T-cell (primary cell): ENCODE measurements at regions not wholly inside any gene's neighbourhood (a gene's known extent, or its start where the extent isn't known, plus 50 kb on each side); places are given as distances from the start of the nearest gene placed in this dataset.

ENCODE experiments used
- ATAC-seq, 4 experiments: fragments of 200-7000 bp in 3 of 4; fragments of 150-1000 bp in 1 of 4; cut with Tn5 transposase; replicated peaks in 1 of 4; 1 replicate in 3 of 4; 2 replicates in 1 of 4; pipeline ENCODE4 v1.10.0; 2021; ENCODE audit warnings: moderate library complexity in 3 of 4, mild to moderate bottlenecking in 2 of 4, moderate number of reproducible peaks in 1 of 4
- CTCF ChIA-PET, 2 donors: fragments of 300-600 bp; sonication (Branson Sonifier 250); formaldehyde crosslinking; loops; one replicate each; lab custom pipeline; 2022; ENCODE audit warnings: antibody characterized with exemption in 2 of 2; lab: Charles Lee
- POLR2A ChIA-PET, 2 donors: fragments of 300-600 bp; sonication (Branson Sonifier 250); formaldehyde crosslinking; loops; one replicate each; lab custom pipeline; 2022; ENCODE audit warnings: antibody characterized with exemption in 2 of 2; lab: Charles Lee
- DNase-seq, 35 experiments: peaks; one replicate each; pipeline versions ENCODE4 v3.0.0 to v3.0.0-alpha.2; 2013 to 2023
- H3K27ac ChIP-seq: one replicate; pipeline ENCODE4 v1.5.1; 2013; ENCODE audit warnings: low read length
- H3K27me3 ChIP-seq, 2 experiments: replicated peaks in 1 of 2; 1 replicate in 1 of 2; 2 replicates in 1 of 2; pipeline versions ENCODE4 v1.6.1 to v1.7.0; 2013; ENCODE audit warnings: low read length in 1 of 2, mixed read lengths in 1 of 2; ENCODE audit not compliant: control insufficient read depth in 2 of 2, insufficient read depth in 2 of 2; ENCODE audit errors: extremely low read depth in 1 of 2
- H3K36me3 ChIP-seq, 2 donors: 1 replicate in 1 of 2; 2 replicates in 1 of 2; pipeline versions ENCODE4 v1.6.1 to v1.7.0; 2013; ENCODE audit warnings: low read length in 1 of 2; ENCODE audit not compliant: control insufficient read depth in 2 of 2, insufficient read depth in 1 of 2; ENCODE audit errors: extremely low read depth in 1 of 2
- H3K4me1 ChIP-seq, 2 experiments: 1 replicate in 1 of 2; 2 replicates in 1 of 2; pipeline versions ENCODE4 v1.6.1 to v1.7.0; 2013; ENCODE audit warnings: low read length in 2 of 2, mixed read lengths in 1 of 2; ENCODE audit not compliant: insufficient read depth in 2 of 2, control insufficient read depth in 1 of 2; ENCODE audit errors: extremely low read depth in 1 of 2
- H3K4me3 ChIP-seq, 2 donors: 1 replicate in 1 of 2; 2 replicates in 1 of 2; pipeline versions ENCODE4 v1.5.1 to v1.7.0; 2013; ENCODE audit warnings: mild to moderate bottlenecking in 2 of 2, low read length in 1 of 2, moderate library complexity in 1 of 2; ENCODE audit not compliant: control insufficient read depth in 1 of 2; ENCODE audit errors: extremely low read depth in 1 of 2
- H3K9me3 ChIP-seq: 2 replicates; pipeline ENCODE4 v1.7.0; 2013
- H3K27ac Mint-ChIP-seq, 2 donors: one replicate each; pipeline ENCODE4 v1.8.0; 2020 to 2021; ENCODE audit warnings: mild to moderate bottlenecking in 2 of 2, mixed read lengths in 2 of 2
- H3K27me3 Mint-ChIP-seq, 2 donors: one replicate each; pipeline ENCODE4 v1.8.0; 2021 to 2022; ENCODE audit warnings: mixed read lengths in 2 of 2
- H3K36me3 Mint-ChIP-seq: one replicate; pipeline ENCODE4 v1.8.0; 2021; ENCODE audit warnings: mixed read lengths
- H3K4me1 Mint-ChIP-seq, 3 donors: one replicate each; pipeline ENCODE4 v1.8.0; 2020 to 2022; ENCODE audit warnings: mixed read lengths in 3 of 3, mild to moderate bottlenecking in 1 of 3
- H3K4me3 Mint-ChIP-seq, 3 donors: one replicate each; pipeline ENCODE4 v1.8.0; 2020 to 2022; ENCODE audit warnings: mild to moderate bottlenecking in 3 of 3, mixed read lengths in 3 of 3, moderate library complexity in 3 of 3
- H3K9me3 Mint-ChIP-seq, 3 donors: one replicate each; pipeline ENCODE4 v1.8.0; 2020 to 2022; ENCODE audit warnings: mixed read lengths in 3 of 3
- WGBS: methylation state at CpG from one replicate; pipeline ENCODE4 v1.1.5; 2013; ENCODE audit warnings: missing lambda C conversion rate; ENCODE audit not compliant: insufficient coverage; 5-methylcytosine and 5-hydroxymethylcytosine counted together

DNA sequence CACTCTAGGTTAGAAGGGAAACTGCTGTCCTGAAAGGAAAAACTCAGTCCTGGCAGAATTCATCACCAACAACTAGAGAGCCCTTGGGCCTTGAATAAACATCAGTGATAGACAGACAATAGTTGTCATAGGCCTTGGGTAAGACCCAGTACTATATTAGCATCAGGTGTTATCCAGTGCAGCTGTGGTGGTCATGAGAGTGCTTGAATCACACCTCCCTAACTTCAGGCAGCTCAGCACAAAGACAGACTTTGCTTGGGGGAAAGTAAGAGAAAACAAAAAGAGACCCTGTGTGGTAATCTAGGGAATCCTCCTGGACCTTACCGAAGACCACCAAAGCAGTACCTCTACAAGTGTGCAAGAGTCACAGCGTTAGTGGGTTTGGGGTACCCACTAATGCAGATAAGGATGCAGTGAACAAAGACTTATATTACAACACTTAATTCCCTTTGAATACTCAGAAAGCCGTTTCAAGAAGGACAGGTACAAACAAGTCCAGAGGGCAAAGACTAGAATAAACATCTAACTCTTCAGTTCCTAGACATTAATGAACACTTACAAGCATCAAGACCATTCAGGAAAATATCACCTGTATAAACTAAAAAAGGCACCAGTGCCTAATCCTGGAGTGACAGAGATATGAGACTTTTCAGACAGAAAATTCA, 332.3 kb upstream of the EPHA3 start:
- DNase-seq (no peak), ATAC-seq (no peak)
- WGBS, result no CpG with 5 or more reads among the region's 3 CpGs
- no peak overlapping the region for H3K27ac Mint-ChIP-seq
- Histone ChIP-seq H3K4me3 (no peak overlapping the region), H3K27ac (no peak overlapping the region), H3K4me1 (no peaks in the 10 kb centered on the region), H3K27me3 (no peaks in the 10 kb centered on the region), H3K36me3 (no peaks in the 10 kb centered on the region), H3K9me3 (no peaks in the 10 kb centered on the region)
- ChIA-PET POLR2A (no interaction called here), CTCF (no interaction called here)
- peaks cover 10 to 20% (median 20%) of the 10 kb centered on the region in 3 donors for H3K9me3 Mint-ChIP-seq
- no peaks in the 10 kb centered on the region for H3K27me3 Mint-ChIP-seq
- no peaks in the 10 kb centered on the region for H3K4me1 Mint-ChIP-seq
- no peak overlapping the region for H3K4me3 Mint-ChIP-seq
- H3K36me3 Mint-ChIP-seq, result no peaks in the 10 kb centered on the region

- H3K27ac Mint-ChIP-seq, result no peak overlapping the region
- Histone ChIP-seq H3K27ac (no peak overlapping the region), H3K4me1 (no peaks in the 10 kb centered on the region), H3K36me3 (no peaks in the 10 kb centered on the region), H3K27me3 (no peaks in the 10 kb centered on the region), H3K4me3 (no peak overlapping the region), H3K9me3 (no peaks in the 10 kb centered on the region)
- WGBS, result no CpG with 5 or more reads among the region's 1 CpG
- CTCF ChIA-PET, result interaction anchor here in 1 of 2 donors (0.7 kb wide), 2 partner anchors 118 to 1064 kb away, joined by 5 to 12 read pairs; no protein-coding TSS in a partner anchor
- DNase-seq (no peak), ATAC-seq (no peak)
- H3K4me1 Mint-ChIP-seq, result no peaks in the 10 kb centered on the region
- H3K36me3 Mint-ChIP-seq, result no peaks in the 10 kb centered on the region
- H3K9me3 Mint-ChIP-seq, result peaks cover 11 to 32% (median 16%) of the 10 kb centered on the region in 3 donors
- POLR2A ChIA-PET, result no interaction called here
- H3K27me3 Mint-ChIP-seq, result no peaks in the 10 kb centered on the region
- no peak overlapping the region for H3K4me3 Mint-ChIP-seq
Measured at GRCh38 chr3:88779482-88779881, 327.9 kb upstream of the EPHA3 start.

DNA sequence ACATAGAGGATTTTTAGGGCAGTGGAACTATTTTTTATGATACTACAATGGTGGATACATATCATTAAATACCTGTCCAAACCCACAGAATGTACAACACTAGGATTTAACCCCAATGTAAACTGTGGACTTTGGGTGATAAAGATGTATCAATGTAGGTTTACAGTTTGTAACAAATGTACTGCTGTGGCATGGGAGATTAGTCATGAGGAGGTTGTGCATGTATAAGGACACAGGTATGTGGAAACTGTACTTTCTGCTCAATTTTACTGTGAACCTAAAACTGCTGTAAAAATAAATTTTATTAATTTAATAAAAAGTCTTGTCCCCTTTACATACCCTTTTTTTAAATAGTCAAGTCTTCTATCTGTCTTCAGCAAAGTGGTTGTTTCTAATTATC, 322.5 kb upstream of the EPHA3 start:
- H3K9me3 Mint-ChIP-seq, result peaks cover 14 to 25% (median 22%) of the 10 kb centered on the region in 3 donors

GRCh38 chr3:88785841-88786240, 321.6 kb upstream of the EPHA3 start:
- no peaks in the 10 kb centered on the region for H3K27me3 Mint-ChIP-seq
- H3K27me3 ChIP-seq, result no peaks in the 10 kb centered on the region
- no peak for DNase-seq
- H3K4me3 Mint-ChIP-seq, result no peak overlapping the region
- CTCF ChIA-PET, result no interaction called here
- H3K36me3 ChIP-seq, result no peaks in the 10 kb centered on the region
- no peaks in the 10 kb centered on the region for H3K4me1 ChIP-seq
- no peak overlapping the region for H3K27ac Mint-ChIP-seq
- peaks cover 14 to 33% (median 22%) of the 10 kb centered on the region in 3 donors for H3K9me3 Mint-ChIP-seq
- no peak for ATAC-seq
- H3K9me3 ChIP-seq, result no peaks in the 10 kb centered on the region
- H3K36me3 Mint-ChIP-seq, result no peaks in the 10 kb centered on the region
- no peak overlapping the region for H3K4me3 ChIP-seq
- no peaks in the 10 kb centered on the region for H3K4me1 Mint-ChIP-seq
- H3K27ac ChIP-seq, result no peak overlapping the region
- POLR2A ChIA-PET, result no interaction called here

More for the DNA sequence above, 322.5 kb upstream of the EPHA3 start:
- H3K27ac Mint-ChIP-seq, result no peak overlapping the region
- ChIA-PET CTCF (no interaction called here), POLR2A (no interaction called here)
- DNase-seq (no peak), ATAC-seq (no peak)
- Histone ChIP-seq H3K27me3 (no peaks in the 10 kb centered on the region), H3K4me1 (no peaks in the 10 kb centered on the region), H3K27ac (no peak overlapping the region), H3K9me3 (no peaks in the 10 kb centered on the region), H3K4me3 (no peak overlapping the region), H3K36me3 (no peaks in the 10 kb centered on the region)
- no peaks in the 10 kb centered on the region for H3K36me3 Mint-ChIP-seq
- H3K4me3 Mint-ChIP-seq, result no peak overlapping the region
- no peaks in the 10 kb centered on the region for H3K27me3 Mint-ChIP-seq
- no peaks in the 10 kb centered on the region for H3K4me1 Mint-ChIP-seq

- Histone ChIP-seq H3K27ac (no peak overlapping the region), H3K9me3 (no peaks in the 10 kb centered on the region), H3K4me1 (no peaks in the 10 kb centered on the region), H3K4me3 (no peak overlapping the region), H3K27me3 (no peaks in the 10 kb centered on the region), H3K36me3 (no peaks in the 10 kb centered on the region)
- Mint-ChIP-seq H3K27me3 (no peaks in the 10 kb centered on the region), H3K4me3 (no peak overlapping the region), H3K4me1 (no peaks in the 10 kb centered on the region), H3K9me3 (peaks cover 23 to 47% (median 37%) of the 10 kb centered on the region in 3 donors), H3K27ac (no peak overlapping the region), H3K36me3 (no peaks in the 10 kb centered on the region)
- ATAC-seq (no peak), DNase-seq (no peak)
- POLR2A ChIA-PET, result no interaction called here
- CTCF ChIA-PET, result no interaction called here
Measured at GRCh38 chr3:88795503-88795902, 311.9 kb upstream of the EPHA3 start.

DNA sequence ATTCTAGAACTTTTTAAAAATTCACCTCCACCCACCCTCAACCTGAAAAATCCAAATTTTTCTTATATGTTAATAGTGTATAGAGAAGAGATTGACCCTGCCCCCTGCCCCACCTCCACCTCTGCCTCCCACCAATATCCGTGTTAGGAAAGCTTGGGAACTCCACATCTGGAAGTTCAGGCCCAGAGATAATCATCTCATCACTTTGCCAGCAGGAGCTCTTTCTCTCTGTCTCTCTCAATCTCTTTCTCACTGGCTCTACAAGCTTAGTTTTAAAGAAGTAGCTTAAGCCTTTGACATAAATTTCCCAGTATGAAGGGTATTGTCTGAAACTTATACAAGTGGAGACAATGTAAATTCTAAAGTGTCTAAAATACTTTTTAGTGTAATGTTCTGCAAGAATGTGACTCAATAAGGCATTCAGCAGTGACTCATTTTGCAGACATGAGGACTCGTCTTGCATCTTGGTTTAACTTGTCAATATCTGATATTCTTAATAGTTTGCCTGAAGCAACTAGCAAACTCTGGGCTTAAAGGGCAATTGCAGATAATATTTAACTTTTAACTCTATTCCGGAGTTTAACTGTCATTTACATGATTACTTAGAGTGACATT, 299.8 kb upstream of the EPHA3 start:
- Histone ChIP-seq H3K36me3 (no peaks in the 10 kb centered on the region), H3K27ac (no peak overlapping the region), H3K9me3 (no peaks in the 10 kb centered on the region), H3K4me3 (no peak overlapping the region), H3K4me1 (no peaks in the 10 kb centered on the region), H3K27me3 (no peaks in the 10 kb centered on the region)
- no peak overlapping the region for H3K27ac Mint-ChIP-seq
- H3K27me3 Mint-ChIP-seq, result no peaks in the 10 kb centered on the region
- no peak for DNase-seq
- no peaks in the 10 kb centered on the region for H3K36me3 Mint-ChIP-seq
- POLR2A ChIA-PET, result no interaction called here
- 60% methylated on average over 1 of the region's 3 CpGs for WGBS
- H3K4me3 Mint-ChIP-seq, result no peak overlapping the region
- no peaks in the 10 kb centered on the region for H3K4me1 Mint-ChIP-seq
- H3K9me3 Mint-ChIP-seq, result peaks cover 5 to 25% (median 11%) of the 10 kb centered on the region in 3 donors
- CTCF ChIA-PET, result no interaction called here
- no peak for ATAC-seq
